Keratinocyte (primary cell): ENCODE measurements at regions not wholly inside any gene's neighbourhood (a gene's known extent, or its start where the extent isn't known, plus 50 kb on each side); places are given as distances from the start of the nearest gene placed in this dataset.

ENCODE experiments used
- DNase-seq: peaks from one replicate; pipeline ENCODE4 v3.0.0-alpha.2; 2011; ENCODE audit warnings: low read depth, missing footprints, low spot score
- FAIRE-seq: peaks from 2 replicates; lab custom pipeline; 2011; peaks lifted over from hg19 to GRCh38; lab: Jason Lieb, UNC
- H2AFZ ChIP-seq: 2 replicates; pipeline ENCODE4 v1.6.0; 2012; ENCODE audit warnings: low read length, control low read depth, inconsistent platforms; ENCODE audit not compliant: control insufficient read depth
- H3K27ac ChIP-seq: 2 replicates; pipeline ENCODE4 v1.5.1; 2011; ENCODE audit warnings: low read length; ENCODE audit not compliant: control insufficient read depth, insufficient read depth
- H3K27me3 ChIP-seq: 3 replicates; pipeline ENCODE4 v1.6.0; 2011; ENCODE audit warnings: low read length; ENCODE audit not compliant: control insufficient read depth, insufficient read depth; ENCODE audit errors: extremely low read depth
- H3K36me3 ChIP-seq, 2 experiments: 2 replicates in 1 of 2; 3 replicates in 1 of 2; pipeline ENCODE4 v1.5.1; 2011; ENCODE audit warnings: low read length in 2 of 2, mild to moderate bottlenecking in 1 of 2; ENCODE audit not compliant: control insufficient read depth in 2 of 2, insufficient read depth in 2 of 2; ENCODE audit errors: extremely low read depth in 1 of 2
- H3K4me1 ChIP-seq: 3 replicates; pipeline ENCODE4 v1.5.1; 2011; ENCODE audit warnings: low read length; ENCODE audit not compliant: control insufficient read depth, insufficient read depth; ENCODE audit errors: extremely low read depth
- H3K4me2 ChIP-seq: 3 replicates; pipeline ENCODE4 v1.6.0; 2011; ENCODE audit warnings: low read depth, low read length; ENCODE audit not compliant: control insufficient read depth, insufficient read depth; ENCODE audit errors: extremely low read depth
- H3K4me3 ChIP-seq, 3 experiments: fragments of 200-600 bp in 1 of 3; sonication (generic) in 1 of 3; 2 replicates in 2 of 3; 3 replicates in 1 of 3; pipeline ENCODE4 v1.5.1; 2011 to 2016; ENCODE audit warnings: low read length in 3 of 3, mild to moderate bottlenecking in 3 of 3, control low read depth in 2 of 3, inconsistent platforms in 1 of 3, low read depth in 1 of 3, mixed read lengths in 1 of 3, mixed run types in 1 of 3, moderate library complexity in 1 of 3; ENCODE audit not compliant: control insufficient read depth in 2 of 3, insufficient read depth in 2 of 3; ENCODE audit errors: extremely low read depth in 1 of 3
- H3K79me2 ChIP-seq: 2 replicates; pipeline ENCODE4 v1.6.0; 2012; ENCODE audit warnings: low read length; ENCODE audit not compliant: control insufficient read depth, insufficient read depth
- H3K9ac ChIP-seq: 3 replicates; pipeline ENCODE4 v1.6.0; 2011; ENCODE audit warnings: low read length; ENCODE audit not compliant: control insufficient read depth, insufficient read depth; ENCODE audit errors: extremely low read depth
- H3K9me1 ChIP-seq: 3 replicates; pipeline ENCODE4 v1.6.0; 2011; ENCODE audit warnings: low read length; ENCODE audit not compliant: control insufficient read depth, insufficient read depth; ENCODE audit errors: extremely low read depth
- H3K9me3 ChIP-seq: 2 replicates; pipeline ENCODE4 v1.5.1; 2012; ENCODE audit warnings: low read depth, low read length; ENCODE audit not compliant: control insufficient read depth
- H4K20me1 ChIP-seq: 3 replicates; pipeline ENCODE4 v1.6.0; 2011; ENCODE audit warnings: low read length; ENCODE audit not compliant: control insufficient read depth, insufficient read depth; ENCODE audit errors: extremely low read depth
- CTCF ChIP-seq, 3 experiments: IDR thresholded peaks in 1 of 3; conservative IDR thresholded peaks in 1 of 3; optimal IDR thresholded peaks in 1 of 3; 2 replicates in 2 of 3; 3 replicates in 1 of 3; pipeline versions ENCODE3 to v1.5.1; 2011; ENCODE audit warnings: low read length in 3 of 3, mild to moderate bottlenecking in 3 of 3, moderate library complexity in 2 of 3, control low read depth in 1 of 3, inconsistent platforms in 1 of 3; ENCODE audit not compliant: insufficient read depth in 2 of 3; ENCODE audit errors: extremely low read depth in 1 of 3
- EZH2 ChIP-seq: IDR thresholded peaks from one replicate; pipeline ENCODE4 v1.6.1; 2012; ENCODE audit warnings: inconsistent platforms, mild to moderate bottlenecking, low read length, moderate library complexity
- dilution Hi-C: fragments of 300-500 bp; cut with MboI; formaldehyde crosslinking; loops from one replicate; pipeline ENCODE4 v1.7.0; 2020; ENCODE audit warnings: low sequenced_read_pairs; ENCODE audit not compliant: extremely low pct_ligation_motif_present

GRCh38 chr9:38257626-38258215 lies 134.8 kb upstream of the ALDH1B1 start:
- Histone ChIP-seq H3K4me3 (no peak overlapping the region), H3K27ac (no peak overlapping the region), H3K79me2 (no peaks in the 10 kb centered on the region), H2AFZ (no peak overlapping the region), H3K9me3 (no peaks in the 10 kb centered on the region), H3K4me2 (no peak overlapping the region), H4K20me1 (no peaks in the 10 kb centered on the region), H3K9ac (no peak overlapping the region), H3K4me1 (no peaks in the 10 kb centered on the region), H3K36me3 (no peaks in the 10 kb centered on the region), H3K9me1 (no peaks in the 10 kb centered on the region), H3K27me3 (peaks cover 4% of the 10 kb centered on the region)
- dilution Hi-C loops = no loop called here
- DNase-seq (no peak), FAIRE-seq (no peak)
- TF ChIP-seq EZH2 (no peak), CTCF (optimal IDR thresholded peaks at IDR 0.05 in 1 of 3, IDR thresholded peaks at IDR 0.05 in 1 of 3, conservative IDR thresholded peaks at IDR 0.05 in 1 of 3; ENCODE audit: extremely low read depth in 1 of 3, insufficient read depth in 2 of 3, low read length in 3 of 3) (no peak)

GRCh38 chr9:38256461-38256860 lies 136.0 kb upstream of the ALDH1B1 start:
- H3K4me1 ChIP-seq = no peaks in the 10 kb centered on the region
- no peak overlapping the region for H2AFZ ChIP-seq
- no peaks in the 10 kb centered on the region for H3K9me3 ChIP-seq
- FAIRE-seq = no peak
- no peak overlapping the region for H3K4me2 ChIP-seq
- H3K79me2 ChIP-seq = no peaks in the 10 kb centered on the region
- H3K9me1 ChIP-seq = no peaks in the 10 kb centered on the region
- no peak overlapping the region for H3K9ac ChIP-seq
- no peaks in the 10 kb centered on the region for H3K36me3 ChIP-seq
- no peaks in the 10 kb centered on the region for H4K20me1 ChIP-seq
- no peak overlapping the region for H3K4me3 ChIP-seq
- no peak for TF ChIP-seq EZH2
- no peak for TF ChIP-seq CTCF (optimal IDR thresholded peaks at IDR 0.05 in 1 of 3, IDR thresholded peaks at IDR 0.05 in 1 of 3, conservative IDR thresholded peaks at IDR 0.05 in 1 of 3; ENCODE audit: extremely low read depth in 1 of 3, insufficient read depth in 2 of 3, low read length in 3 of 3)
- no peak for DNase-seq
- dilution Hi-C loops = no loop called here
- H3K27me3 ChIP-seq = peaks cover 4% of the 10 kb centered on the region
- no peak overlapping the region for H3K27ac ChIP-seq
